HFFc6 (cell line): ENCODE measurements at regions not wholly inside any gene's neighbourhood (a gene's known extent, or its start where the extent isn't known, plus 50 kb on each side); places are given as distances from the start of the nearest gene placed in this dataset.
"Not testable (repeated sequence)": the region's sequence is repeated elsewhere in the genome, so short reads cannot be mapped to it uniquely, and the experiment has no call there.

Source experiments
- DNase-seq: peaks from one replicate; pipeline ENCODE4 v3.0.0-alpha.2; 2018
- H3K27ac Mint-ChIP-seq: 2 replicates; pipeline ENCODE4 v1.8.0; 2020; ENCODE audit warnings: mild to moderate bottlenecking, mixed read lengths
- H3K27me3 Mint-ChIP-seq: 2 replicates; pipeline ENCODE4 v1.8.0; 2021; ENCODE audit warnings: mild to moderate bottlenecking, moderate library complexity, mixed read lengths; ENCODE audit not compliant: insufficient read depth
- H3K36me3 Mint-ChIP-seq: 2 replicates; pipeline ENCODE4 v1.8.0; 2021; ENCODE audit warnings: low read depth, mixed read lengths
- H3K4me1 Mint-ChIP-seq: 2 replicates; pipeline ENCODE4 v1.8.0; 2020; ENCODE audit warnings: low read depth, mixed read lengths
- H3K4me3 Mint-ChIP-seq: 2 replicates; pipeline ENCODE4 v1.8.0; 2020; ENCODE audit warnings: mild to moderate bottlenecking, moderate library complexity, mixed read lengths
- H3K9me3 Mint-ChIP-seq: 2 replicates; pipeline ENCODE4 v1.8.0; 2020; ENCODE audit warnings: mild to moderate bottlenecking, mixed read lengths
- CTCF ChIP-seq: fragments of 200-600 bp; sonication (generic); IDR thresholded peaks from 2 replicates; pipeline ENCODE4 v1.5.0; 2021; ENCODE audit warnings: antibody characterized with exemption, mild to moderate bottlenecking

GRCh38 chr10:3376631-3377030 lies 204.0 kb upstream of the PITRM1 start:
- no peak for TF ChIP-seq CTCF
- no peaks in the 10 kb centered on the region for H3K9me3 Mint-ChIP-seq
- H3K4me3 Mint-ChIP-seq, result no peak overlapping the region
- H3K4me1 Mint-ChIP-seq, result no peaks in the 10 kb centered on the region
- peaks cover 28% of the 10 kb centered on the region for H3K27me3 Mint-ChIP-seq
- DNase-seq, result no peak
- H3K36me3 Mint-ChIP-seq, result no peaks in the 10 kb centered on the region
- H3K27ac Mint-ChIP-seq, result no peak overlapping the region

DNA sequence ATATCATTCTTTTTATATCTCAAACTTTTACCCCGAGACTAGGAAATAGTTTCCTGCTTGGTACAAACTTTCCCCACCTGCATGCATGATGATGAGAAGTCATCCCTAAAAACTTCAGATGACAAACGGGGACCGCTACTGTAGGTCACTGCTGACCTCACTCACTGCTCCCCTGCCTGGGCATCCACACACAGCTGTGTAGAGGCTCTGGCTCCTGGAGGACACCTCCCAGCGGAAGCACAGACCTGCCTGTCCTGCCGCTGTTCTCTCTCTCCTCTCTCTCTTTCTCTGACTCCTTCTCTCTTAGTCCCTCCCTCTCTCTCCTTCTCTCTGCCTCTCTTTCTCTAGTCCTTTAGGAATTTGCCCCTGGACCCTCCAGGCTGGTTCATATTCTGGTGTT lies 202.9 kb upstream of the PITRM1 start:
- TF ChIP-seq CTCF, result no peak
- H3K4me3 Mint-ChIP-seq, result no peak overlapping the region
- no peak overlapping the region for H3K27ac Mint-ChIP-seq
- H3K4me1 Mint-ChIP-seq, result no peaks in the 10 kb centered on the region
- no peaks in the 10 kb centered on the region for H3K36me3 Mint-ChIP-seq
- H3K27me3 Mint-ChIP-seq, result peaks cover 25% of the 10 kb centered on the region
- no peaks in the 10 kb centered on the region for H3K9me3 Mint-ChIP-seq
- DNase-seq, result no peak

DNA sequence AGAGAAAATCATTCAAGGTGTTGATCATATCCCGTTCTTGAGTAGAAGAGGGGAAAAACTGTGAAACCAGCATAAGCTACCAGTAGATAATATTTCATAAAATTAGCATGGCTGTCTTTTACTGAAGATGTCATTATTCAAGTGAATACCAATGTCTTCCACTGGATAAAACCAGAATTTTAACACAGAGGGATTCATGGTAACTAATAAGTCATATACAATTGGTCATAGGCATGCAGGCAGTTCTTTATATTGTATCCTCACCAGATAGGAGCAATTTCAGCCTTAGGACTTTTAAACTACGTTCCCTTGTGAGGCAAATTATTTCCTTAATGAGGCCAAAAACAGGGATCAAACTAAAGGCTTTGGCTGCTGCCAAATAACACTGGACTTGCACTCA lies 202.3 kb upstream of the PITRM1 start:
- Mint-ChIP-seq H3K4me3 (no peak overlapping the region), H3K27me3 (peaks cover 25% of the 10 kb centered on the region), H3K36me3 (no peaks in the 10 kb centered on the region), H3K4me1 (no peaks in the 10 kb centered on the region), H3K27ac (no peak overlapping the region), H3K9me3 (no peaks in the 10 kb centered on the region)
- no peak for TF ChIP-seq CTCF
- DNase-seq, result no peak

DNA sequence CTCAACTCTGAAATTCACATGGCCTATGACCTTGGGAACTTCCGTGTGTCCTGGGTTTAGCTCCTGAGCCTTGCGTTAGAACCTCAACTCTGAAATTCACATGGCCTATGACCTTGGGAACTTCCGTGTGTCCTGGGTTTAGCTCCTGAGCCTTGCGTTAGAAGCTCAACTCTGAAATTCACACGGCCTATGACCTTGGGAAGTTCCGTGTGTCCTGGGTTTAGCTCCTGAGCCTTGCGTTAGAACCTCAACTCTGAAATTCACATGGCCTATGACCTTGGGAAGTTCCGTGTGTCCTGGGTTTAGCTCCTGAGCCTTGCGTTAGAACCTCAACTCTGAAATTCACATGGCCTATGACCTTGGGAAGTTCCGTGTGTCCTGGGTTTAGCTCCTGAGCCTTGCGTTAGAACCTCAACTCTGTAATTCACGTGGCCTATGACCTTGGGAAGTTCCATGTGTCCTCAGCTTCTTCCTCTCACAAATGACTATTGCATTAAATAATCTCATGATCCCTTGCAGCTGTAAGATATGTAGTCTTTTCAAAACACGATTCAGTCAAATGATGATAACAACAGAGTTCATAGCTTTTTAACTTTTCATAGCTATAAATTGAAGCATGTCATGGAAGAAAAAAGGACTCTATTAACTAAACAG lies 200.9 kb upstream of the PITRM1 start:
- not testable (repeated sequence) for H3K36me3 Mint-ChIP-seq, H3K27ac Mint-ChIP-seq, H3K9me3 Mint-ChIP-seq, H3K4me1 Mint-ChIP-seq, DNase-seq, H3K4me3 Mint-ChIP-seq
- peaks cover 19% of the 10 kb centered on the region for H3K27me3 Mint-ChIP-seq

DNA sequence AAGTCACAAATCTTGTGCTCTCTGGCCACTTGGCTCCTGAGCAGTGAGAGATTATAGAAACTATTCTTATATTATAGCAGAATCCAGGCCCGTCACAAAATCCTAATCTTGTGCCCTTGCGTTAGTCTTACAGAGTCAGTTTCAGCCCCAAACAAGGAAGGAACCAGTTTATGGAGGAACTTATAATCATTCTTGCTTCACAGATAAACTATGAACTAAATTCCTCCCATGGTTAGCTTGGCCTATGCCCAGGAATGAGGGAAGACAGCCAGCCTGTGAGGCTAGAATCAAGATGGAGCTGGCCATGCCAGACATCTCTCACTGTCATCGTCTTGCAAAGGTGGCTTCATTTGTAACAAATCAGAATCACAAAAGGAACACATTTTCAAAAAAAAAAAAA lies 199.7 kb upstream of the PITRM1 start:
- Mint-ChIP-seq H3K27me3 (peaks cover 14% of the 10 kb centered on the region), H3K27ac (no peak overlapping the region), H3K4me1 (no peaks in the 10 kb centered on the region), H3K9me3 (no peaks in the 10 kb centered on the region), H3K4me3 (no peak overlapping the region), H3K36me3 (no peaks in the 10 kb centered on the region)
- no peak for DNase-seq
- no peak for TF ChIP-seq CTCF

- H3K27ac Mint-ChIP-seq, DNase-seq, H3K4me1 Mint-ChIP-seq, H3K36me3 Mint-ChIP-seq, H3K9me3 Mint-ChIP-seq, H3K4me3 Mint-ChIP-seq: not testable (repeated sequence)
- peaks cover 14% of the 10 kb centered on the region for H3K27me3 Mint-ChIP-seq
Measured at GRCh38 chr10:3371624-3372023, 199.0 kb upstream of the PITRM1 start.
